HepG2 (cell line): ENCODE measurements at regions not wholly inside any gene's neighbourhood (a gene's known extent, or its start where the extent isn't known, plus 50 kb on each side); places are given as distances from the start of the nearest gene placed in this dataset.

Experiments used
- ATAC-seq: fragments of 200-7000 bp; cut with Tn5 transposase; 3 replicates; pipeline ENCODE4 v1.9.1; 2020; ENCODE audit warnings: mild to moderate bottlenecking, moderate library complexity
- BruUV-seq: library from RNA; stranded (reverse); fragments of 400-500 nt; replicated peaks from 2 replicates; lab custom pipeline; 2021; lab: Mats Ljungman, UMichigan
- CTCF ChIA-PET: fragments of 300-600 bp; formaldehyde crosslinking; extraction: SDS; loops from one replicate; lab custom pipeline; 2021; ENCODE audit warnings: low total read pairs, inconsistent platforms, low intra/inter-chr PET ratio; lab: Yijun Ruan, JAX
- POLR2A ChIA-PET: fragments of 350-600 bp; sonication (Branson Sonifier 250); formaldehyde crosslinking; loops from one replicate; lab custom pipeline; 2020; ENCODE audit warnings: antibody characterized with exemption, inconsistent platforms; lab: Yijun Ruan, JAX
- DNase-seq: peaks from one replicate; pipeline ENCODE4 v3.0.0-alpha.2; 2015; ENCODE audit warnings: low spot score
- FAIRE-seq: peaks from 3 replicates; lab custom pipeline; 2011; peaks lifted over from hg19 to GRCh38; lab: Jason Lieb, UNC
- H2AFZ ChIP-seq: one replicate; pipeline ENCODE4 v1.6.1; 2011; ENCODE audit warnings: low read length, inconsistent platforms
- H3K27ac ChIP-seq: fragments of 300-600 bp; 3 replicates; pipeline ENCODE4 v1.8.0; 2011; ENCODE audit warnings: mixed run types, mild to moderate bottlenecking, mixed read lengths, low read length, inconsistent platforms; ENCODE audit not compliant: insufficient read depth; ENCODE audit errors: extremely low read length
- H3K27me3 ChIP-seq, 2 experiments: fragments of 200-600 bp in 1 of 2; 2 replicates in 1 of 2; 3 replicates in 1 of 2; pipeline versions ENCODE4 v1.6.0 to v1.8.0; 2011; ENCODE audit warnings: low read length in 2 of 2, mild to moderate bottlenecking in 2 of 2, moderate library complexity in 2 of 2, inconsistent platforms in 1 of 2; ENCODE audit not compliant: insufficient read depth in 2 of 2, control insufficient read depth in 1 of 2
- H3K36me3 ChIP-seq, 2 experiments: fragments of 200-600 bp in 1 of 2; replicated peaks in 1 of 2; 2 replicates in 1 of 2; 3 replicates in 1 of 2; pipeline versions ENCODE4 v1.5.1 to v1.8.0; 2011; ENCODE audit warnings: low read length in 2 of 2, inconsistent platforms in 1 of 2; ENCODE audit not compliant: insufficient read depth in 2 of 2, control insufficient read depth in 1 of 2
- H3K4me1 ChIP-seq: 2 replicates; pipeline ENCODE4 v1.5.1; 2012; ENCODE audit warnings: low read length, inconsistent platforms; ENCODE audit not compliant: insufficient read depth
- H3K4me2 ChIP-seq: 2 replicates; pipeline ENCODE4 v1.6.0; 2011; ENCODE audit warnings: low read depth, low read length, inconsistent platforms
- H3K4me3 ChIP-seq, 3 experiments: fragments of 200-600 bp in 1 of 3; sonication (generic), shearing (Covaris generic) in 1 of 3; replicated peaks in 1 of 3; 2 replicates each; pipeline ENCODE4 v1.5.1; 2011 to 2016; ENCODE audit warnings: low read length in 3 of 3, inconsistent platforms in 2 of 3, low read depth in 2 of 3, mild to moderate bottlenecking in 2 of 3, control low read depth in 1 of 3, mixed read lengths in 1 of 3; ENCODE audit not compliant: insufficient read depth in 1 of 3
- H3K79me2 ChIP-seq: one replicate; pipeline ENCODE4 v1.6.1; 2011; ENCODE audit warnings: low read length, inconsistent platforms; ENCODE audit not compliant: insufficient read depth
- H3K9ac ChIP-seq: 2 replicates; pipeline ENCODE4 v1.6.0; 2011; ENCODE audit warnings: mild to moderate bottlenecking, low read depth, low read length, inconsistent platforms; ENCODE audit not compliant: insufficient read depth
- H3K9me3 ChIP-seq: 2 replicates; pipeline ENCODE4 v1.5.1; 2012; ENCODE audit warnings: mild to moderate bottlenecking, low read length
- H4K20me1 ChIP-seq: 2 replicates; pipeline ENCODE4 v1.6.0; 2011; ENCODE audit warnings: inconsistent platforms, mild to moderate bottlenecking, low read length, moderate library complexity; ENCODE audit not compliant: insufficient read depth
- DDIT3 ChIP-seq: sonication (generic); formaldehyde crosslinking; IDR thresholded peaks from 2 replicates; pipeline ENCODE4 v1.4.0; 2020; ENCODE audit warnings: mild to moderate bottlenecking, missing genetic modification reagents
- FOXC1 ChIP-seq: sonication (generic); formaldehyde crosslinking; IDR thresholded peaks from 2 replicates; pipeline ENCODE4 v1.8.0; 2022; ENCODE audit warnings: mild to moderate bottlenecking, missing genetic modification reagents, borderline replicate concordance
- GATA4 ChIP-seq: sonication (generic); IDR thresholded peaks from 2 replicates; pipeline ENCODE4 v1.6.1; 2016; ENCODE audit warnings: antibody characterized with exemption, low read depth, borderline replicate concordance
- LRRFIP1 ChIP-seq: sonication (generic); formaldehyde crosslinking; conservative IDR thresholded peaks from 2 replicates; pipeline ENCODE4 v1.4.0; 2020; ENCODE audit warnings: missing genetic modification reagents
- MAX ChIP-seq: IDR thresholded peaks from 2 replicates; pipeline ENCODE4 v1.6.1; 2012; ENCODE audit warnings: inconsistent platforms
- MLLT10 ChIP-seq: sonication (generic); formaldehyde crosslinking; IDR thresholded peaks from 2 replicates; pipeline ENCODE4 v1.4.0; 2020; ENCODE audit warnings: missing genetic modification reagents
- MYNN ChIP-seq: sonication (generic); formaldehyde crosslinking; IDR thresholded peaks from 2 replicates; pipeline ENCODE4 v1.4.0; 2020; ENCODE audit warnings: mild to moderate bottlenecking, low read depth, missing genetic modification reagents
- PBX3 ChIP-seq: sonication (generic); formaldehyde crosslinking; IDR thresholded peaks from 2 replicates; pipeline ENCODE4 v1.8.1; 2023; ENCODE audit warnings: missing genetic modification reagents, inconsistent platforms, borderline replicate concordance
- RBM22 ChIP-seq: fragments of 200-400 bp; formaldehyde crosslinking; optimal IDR thresholded peaks from 2 replicates; pipeline ENCODE3; 2017; ENCODE audit warnings: mild to moderate bottlenecking, low read length, moderate library complexity
- SMC3 ChIP-seq: IDR thresholded peaks from 2 replicates; pipeline ENCODE4 v1.6.1; 2011; ENCODE audit warnings: low read length, improper control_type of control experiment
- SUZ12 ChIP-seq: fragments of 150-350 bp; IDR thresholded peaks from 2 replicates; pipeline ENCODE4 v1.6.1; 2014; ENCODE audit warnings: low read depth, low read length
- THAP9 ChIP-seq: sonication (generic); formaldehyde crosslinking; IDR thresholded peaks from 2 replicates; pipeline ENCODE4; 2020; ENCODE audit warnings: missing genetic modification reagents, mild to moderate bottlenecking, borderline replicate concordance
- ZFY ChIP-seq: sonication (generic); formaldehyde crosslinking; IDR thresholded peaks from 2 replicates; pipeline ENCODE4 v1.4.0; 2020; ENCODE audit warnings: missing genetic modification reagents
- ZMAT3 ChIP-seq: sonication (generic); formaldehyde crosslinking; conservative IDR thresholded peaks from 2 replicates; pipeline ENCODE4 v1.7.0; 2021; ENCODE audit warnings: missing genetic modification reagents
- ZNF343 ChIP-seq: sonication (generic); formaldehyde crosslinking; IDR thresholded peaks from 2 replicates; pipeline ENCODE4 v1.4.0; 2020; ENCODE audit warnings: mild to moderate bottlenecking, missing genetic modification reagents
- ZNF547 ChIP-seq: sonication (generic); formaldehyde crosslinking; IDR thresholded peaks from 2 replicates; pipeline ENCODE4 v1.5.1; 2020; ENCODE audit warnings: mild to moderate bottlenecking, missing genetic modification reagents
- ZNF569 ChIP-seq: sonication (generic); formaldehyde crosslinking; IDR thresholded peaks from 2 replicates; pipeline ENCODE4 v1.5.0; 2020; ENCODE audit warnings: mild to moderate bottlenecking, missing genetic modification reagents, moderate library complexity, borderline replicate concordance
- ZNF674 ChIP-seq: sonication (generic); formaldehyde crosslinking; IDR thresholded peaks from 2 replicates; pipeline ENCODE4 v1.5.0; 2020; ENCODE audit warnings: low read depth, mild to moderate bottlenecking, missing genetic modification reagents
- ZNF749 ChIP-seq: sonication (generic); formaldehyde crosslinking; IDR thresholded peaks from 2 replicates; pipeline ENCODE4 v1.8.0; 2022; ENCODE audit warnings: mild to moderate bottlenecking, missing genetic modification reagents, moderate library complexity, borderline replicate concordance
- WGBS: methylation state at CpG from one replicate; pipeline ENCODE4 v1.1.6; 2017; ENCODE audit warnings: low lambda C conversion rate; 5-methylcytosine and 5-hydroxymethylcytosine counted together
- in situ Hi-C: cut with HindIII; loops from 2 replicates; pipeline ENCODE4 v1.10.0; 2017; ENCODE audit warnings: low pct_unique_long_range_greater_than_20kb; ENCODE audit not compliant: extremely low pct_ligation_motif_present
- intact Hi-C: fragments of 100-400 bp; cut with micrococcal nuclease; formaldehyde crosslinking; loops from one replicate; pipeline ENCODE4 v1.10.0; 2022; ENCODE audit not compliant: unreplicated experiment

- TF ChIP-seq ZNF569 (CRISPR knock-in tag) (no peak), PBX3 (CRISPR knock-in tag) (no peak), GATA4 (no peak), DDIT3 (no peak), MLLT10 (CRISPR knock-in tag) (no peak), ZNF749 (no peak), LRRFIP1 (no peak)
Observed at GRCh38 chr17:5951912-5952311, 118.3 kb upstream of the WSCD1 start (continued).

GRCh38 chr17:5952518-5952917 is 117.7 kb upstream of the WSCD1 start:
- no peak overlapping the region for H2AFZ ChIP-seq
- H4K20me1 ChIP-seq, result no peaks in the 10 kb centered on the region
- no peak for ATAC-seq
- no peak overlapping the region for H3K9ac ChIP-seq
- ChIA-PET CTCF (no interaction called here), POLR2A (no interaction called here)
- no peak overlapping the region for H3K27ac ChIP-seq
- H3K27me3 ChIP-seq, result no peaks in the 10 kb centered on the region; a peak in 2 of 5 replicates
- in situ Hi-C loops (no loop called here), intact Hi-C loops (no loop called here)
- peaks cover 9% of the 10 kb centered on the region; the same call in 1 of the 2 replicates for H3K9me3 ChIP-seq
- BruUV-seq, result no TSS peak
- no peaks in the 10 kb centered on the region for H3K36me3 ChIP-seq
- no peaks in the 10 kb centered on the region for H3K79me2 ChIP-seq
- 29% methylated on average over 4 of the region's 4 CpGs for WGBS
- H3K4me1 ChIP-seq, result no peaks in the 10 kb centered on the region
- no peak overlapping the region for H3K4me2 ChIP-seq
- no peak overlapping the region for H3K4me3 ChIP-seq
- no peak for FAIRE-seq
- no peak for DNase-seq
- TF ChIP-seq SUZ12 (no peak), ZNF547 (no peak), ZNF343 (CRISPR knock-in tag) (no peak), THAP9 (CRISPR knock-in tag) (no peak), ZFY (no peak), ZMAT3 (CRISPR knock-in tag) (no peak), RBM22 (no peak), FOXC1 (CRISPR knock-in tag) (no peak), SMC3 (no peak), MYNN (CRISPR knock-in tag) (no peak), ZNF674 (no peak), MAX (no peak)
